ENCODE measurements at regions not wholly inside any gene's neighbourhood (a gene's known extent, or its start where the extent isn't known, plus 50 kb on each side); places are given as distances from the start of the nearest gene placed in this dataset.

- no peak overlapping the region for H3K27ac ChIP-seq
- no peak for DNase-seq (ENCODE audit: low read depth in 1 of 2, low spot score in 1 of 2)
- H3K27me3 ChIP-seq: no peaks in the 10 kb centered on the region
- H3K4me1 ChIP-seq (ENCODE audit: low read depth): no peaks in the 10 kb centered on the region
- TF ChIP-seq, protein P1, sequence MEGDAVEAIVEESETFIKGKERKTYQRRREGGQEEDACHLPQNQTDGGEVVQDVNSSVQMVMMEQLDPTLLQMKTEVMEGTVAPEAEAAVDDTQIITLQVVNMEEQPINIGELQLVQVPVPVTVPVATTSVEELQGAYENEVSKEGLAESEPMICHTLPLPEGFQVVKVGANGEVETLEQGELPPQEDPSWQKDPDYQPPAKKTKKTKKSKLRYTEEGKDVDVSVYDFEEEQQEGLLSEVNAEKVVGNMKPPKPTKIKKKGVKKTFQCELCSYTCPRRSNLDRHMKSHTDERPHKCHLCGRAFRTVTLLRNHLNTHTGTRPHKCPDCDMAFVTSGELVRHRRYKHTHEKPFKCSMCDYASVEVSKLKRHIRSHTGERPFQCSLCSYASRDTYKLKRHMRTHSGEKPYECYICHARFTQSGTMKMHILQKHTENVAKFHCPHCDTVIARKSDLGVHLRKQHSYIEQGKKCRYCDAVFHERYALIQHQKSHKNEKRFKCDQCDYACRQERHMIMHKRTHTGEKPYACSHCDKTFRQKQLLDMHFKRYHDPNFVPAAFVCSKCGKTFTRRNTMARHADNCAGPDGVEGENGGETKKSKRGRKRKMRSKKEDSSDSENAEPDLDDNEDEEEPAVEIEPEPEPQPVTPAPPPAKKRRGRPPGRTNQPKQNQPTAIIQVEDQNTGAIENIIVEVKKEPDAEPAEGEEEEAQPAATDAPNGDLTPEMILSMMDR (IDR thresholded peaks at IDR 0.05; ENCODE audit: low read depth, low read length): no peak
- H3K36me3 ChIP-seq: no peaks in the 10 kb centered on the region
- no peak overlapping the region for H3K4me3 ChIP-seq
- H3K9me3 ChIP-seq (ENCODE audit: low read depth): no peaks in the 10 kb centered on the region
Observed at GRCh38 chr6:142665393-142665792, 279.6 kb downstream of the HIVEP2 start.

DNA sequence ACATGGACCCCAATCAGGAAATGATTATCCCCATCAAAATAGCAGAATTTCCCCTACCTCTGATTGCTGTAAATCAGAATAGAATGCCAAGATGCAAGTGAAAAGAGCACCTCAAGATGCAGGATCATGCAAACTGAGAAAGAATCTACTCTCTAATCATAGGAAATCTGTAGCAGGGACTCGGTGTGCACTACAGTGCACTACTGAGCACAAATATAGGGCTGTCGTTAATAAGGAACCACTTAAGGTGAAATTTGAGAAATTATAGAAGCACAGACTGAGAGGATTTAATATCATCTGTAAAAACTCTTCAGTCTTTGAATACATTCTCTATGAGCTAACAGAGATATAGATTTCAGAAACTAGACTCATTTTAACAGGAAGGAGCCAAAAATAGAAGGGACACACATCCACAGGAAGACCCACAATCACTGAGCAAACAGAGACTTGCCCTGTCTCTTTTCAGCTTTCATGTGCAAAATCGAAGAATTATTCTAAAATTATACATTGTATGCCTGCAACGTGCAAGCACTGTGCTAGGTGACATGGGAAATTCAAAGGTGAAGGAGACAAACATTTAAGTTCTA is 278.3 kb downstream of the HIVEP2 start:
- TF ChIP-seq, protein P1 (IDR thresholded peaks at IDR 0.05; ENCODE audit: low read depth, low read length): no peak
- H3K27ac ChIP-seq: no peak overlapping the region
- no peaks in the 10 kb centered on the region for H3K27me3 ChIP-seq
- no peaks in the 10 kb centered on the region for H3K36me3 ChIP-seq
- H3K4me1 ChIP-seq (ENCODE audit: low read depth): no peaks in the 10 kb centered on the region
- no peak overlapping the region for H3K4me3 ChIP-seq
- no peaks in the 10 kb centered on the region for H3K9me3 ChIP-seq (ENCODE audit: low read depth)
- DNase-seq (ENCODE audit: low read depth in 1 of 2, low spot score in 1 of 2): no peak

DNA sequence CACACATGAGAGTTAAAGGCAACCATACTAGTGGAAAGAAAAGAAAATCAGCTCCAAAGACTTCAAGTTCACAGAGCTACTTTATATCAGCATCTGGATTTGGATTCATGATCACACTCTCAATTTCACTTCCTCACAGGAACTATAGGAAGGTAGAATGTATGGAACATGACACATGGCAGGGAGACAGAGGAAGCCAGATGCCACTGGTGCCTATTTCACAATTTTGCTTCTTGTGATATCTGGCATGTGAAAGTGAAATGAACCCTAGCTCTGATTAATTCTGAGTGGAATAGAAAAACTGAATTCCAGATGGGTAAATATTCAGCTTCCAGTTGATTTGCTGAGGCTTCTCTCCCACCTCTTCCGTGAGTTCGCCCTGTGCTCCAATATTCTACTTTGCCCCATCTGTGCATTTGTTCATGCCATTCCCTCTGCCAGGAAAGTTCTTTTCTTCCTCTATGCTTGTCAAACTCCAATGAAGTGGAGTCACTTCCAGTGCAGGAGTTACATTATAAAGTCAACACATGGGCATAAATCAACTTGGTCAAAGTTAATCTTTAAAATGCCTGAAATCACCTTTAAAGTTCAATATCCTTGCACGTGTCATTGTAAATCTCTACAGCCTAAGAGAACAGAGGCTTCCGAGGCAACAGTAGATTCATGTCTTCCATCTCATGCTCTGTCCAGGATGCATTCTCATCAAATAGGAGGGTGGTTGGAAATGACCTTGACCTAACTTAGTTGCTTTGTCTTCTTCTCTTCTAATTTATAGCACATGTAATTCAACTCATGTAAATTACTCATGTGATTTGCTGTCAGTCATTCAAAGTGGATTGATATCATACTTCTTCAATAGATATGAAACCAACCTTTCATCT is 275.3 kb downstream of the HIVEP2 start:
- no peaks in the 10 kb centered on the region for H3K36me3 ChIP-seq
- no peak for DNase-seq (ENCODE audit: low read depth in 1 of 2, low spot score in 1 of 2)
- no peaks in the 10 kb centered on the region for H3K27me3 ChIP-seq
- TF ChIP-seq, protein P1 (IDR thresholded peaks at IDR 0.05; ENCODE audit: low read depth, low read length): no peak
- H3K4me3 ChIP-seq: no peak overlapping the region
- no peaks in the 10 kb centered on the region for H3K9me3 ChIP-seq (ENCODE audit: low read depth)
- no peak overlapping the region for H3K27ac ChIP-seq
- no peaks in the 10 kb centered on the region for H3K4me1 ChIP-seq (ENCODE audit: low read depth)

GRCh38 chr6:142671791-142672190 is 273.2 kb downstream of the HIVEP2 start:
- no peaks in the 10 kb centered on the region for H3K27me3 ChIP-seq
- no peaks in the 10 kb centered on the region for H3K36me3 ChIP-seq
- DNase-seq (ENCODE audit: low read depth in 1 of 2, low spot score in 1 of 2): no peak
- TF ChIP-seq, protein P1 (IDR thresholded peaks at IDR 0.05; ENCODE audit: low read depth, low read length): no peak
- H3K4me3 ChIP-seq: no peak overlapping the region
- H3K4me1 ChIP-seq (ENCODE audit: low read depth): no peaks in the 10 kb centered on the region
- no peak overlapping the region for H3K27ac ChIP-seq
- H3K9me3 ChIP-seq (ENCODE audit: low read depth): no peaks in the 10 kb centered on the region

DNA sequence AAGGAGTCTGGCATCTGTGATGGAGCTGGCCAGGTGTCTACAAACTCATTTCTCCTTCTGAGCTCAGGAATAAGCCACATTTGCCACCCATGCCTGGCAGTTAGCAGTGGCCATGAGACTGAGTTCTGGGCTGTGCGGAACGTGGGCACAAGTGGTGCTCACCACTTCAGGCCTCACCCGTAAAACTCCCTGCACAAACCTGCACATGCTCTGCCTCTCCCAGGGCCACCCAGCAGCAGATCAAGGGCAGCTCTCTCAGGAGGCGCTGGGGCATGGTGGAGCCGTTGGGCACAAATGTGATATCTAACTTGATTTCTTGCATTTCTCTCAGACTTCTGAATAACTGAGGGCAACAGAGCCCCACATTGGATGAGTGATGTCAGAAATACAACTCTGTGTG is 269.5 kb downstream of the HIVEP2 start:
- H3K9me3 ChIP-seq (ENCODE audit: low read depth): no peaks in the 10 kb centered on the region
- H3K27me3 ChIP-seq: no peaks in the 10 kb centered on the region
- DNase-seq (ENCODE audit: low read depth in 1 of 2, low spot score in 1 of 2): no peak
- no peaks in the 10 kb centered on the region for H3K4me1 ChIP-seq (ENCODE audit: low read depth)
- no peak overlapping the region for H3K27ac ChIP-seq
- no peak overlapping the region for H3K4me3 ChIP-seq
- TF ChIP-seq, protein P1 (IDR thresholded peaks at IDR 0.05; ENCODE audit: low read depth, low read length): no peak
- no peaks in the 10 kb centered on the region for H3K36me3 ChIP-seq

Measured in cardiac muscle cell (in vitro differentiated cells and primary cell).